NCI-H82 (cell line): ENCODE measurements at regions not wholly inside any gene's neighbourhood (a gene's known extent, or its start where the extent isn't known, plus 50 kb on each side); places are given as distances from the start of the nearest gene placed in this dataset.
"Not testable (repeated sequence)": the region's sequence is repeated elsewhere in the genome, so short reads cannot be mapped to it uniquely, and the experiment has no call there.

Source experiments
- DNase-seq: peaks from one replicate; lab custom pipeline; 2025; lab: John Stamatoyannopoulos, UW

DNA sequence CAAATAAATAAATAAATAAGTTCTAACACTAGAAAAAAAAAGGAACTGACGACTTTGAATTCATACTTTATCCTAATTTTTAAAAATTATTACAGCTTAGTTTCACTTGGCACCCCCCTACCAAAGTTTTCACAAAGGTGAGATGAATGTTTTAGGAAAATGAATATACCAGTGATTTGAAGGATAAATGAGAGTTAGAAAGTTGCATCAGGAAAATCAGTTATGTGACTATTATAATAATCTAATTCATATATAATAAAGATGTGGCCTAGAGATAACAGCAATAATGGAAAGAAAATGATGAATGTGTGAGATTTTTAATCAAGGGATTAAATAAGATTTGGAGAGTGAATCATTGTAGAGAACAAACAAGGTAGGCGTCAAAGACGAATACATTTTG is 103.0 kb upstream of the RAP1B start:
- no peak for DNase-seq

DNA sequence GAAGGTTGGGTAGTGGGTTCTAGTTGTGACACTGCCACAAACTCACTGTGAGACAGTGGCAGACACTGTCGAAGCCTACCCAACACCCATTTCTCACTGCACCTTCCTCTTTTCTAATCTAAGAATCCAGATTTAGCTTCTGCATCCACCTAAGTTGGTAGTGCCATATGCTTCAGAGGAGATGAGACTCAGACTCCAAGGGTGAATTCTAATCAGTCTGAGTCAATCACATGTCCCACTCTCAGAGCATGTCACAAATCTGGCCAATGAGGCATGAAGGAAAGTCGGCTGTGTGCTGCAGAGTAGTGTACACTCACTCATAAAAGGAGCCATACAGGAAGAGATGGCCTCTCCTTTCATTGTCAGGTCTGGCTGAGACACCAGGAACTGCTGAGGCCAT is 102.1 kb upstream of the RAP1B start:
- DNase-seq, result no peak

GRCh38 chr12:68509242-68509641 is 101.5 kb upstream of the RAP1B start:
- no peak for DNase-seq

- DNase-seq, result no peak
Observed at GRCh38 chr12:68510397-68510796, 100.3 kb upstream of the RAP1B start.

DNA sequence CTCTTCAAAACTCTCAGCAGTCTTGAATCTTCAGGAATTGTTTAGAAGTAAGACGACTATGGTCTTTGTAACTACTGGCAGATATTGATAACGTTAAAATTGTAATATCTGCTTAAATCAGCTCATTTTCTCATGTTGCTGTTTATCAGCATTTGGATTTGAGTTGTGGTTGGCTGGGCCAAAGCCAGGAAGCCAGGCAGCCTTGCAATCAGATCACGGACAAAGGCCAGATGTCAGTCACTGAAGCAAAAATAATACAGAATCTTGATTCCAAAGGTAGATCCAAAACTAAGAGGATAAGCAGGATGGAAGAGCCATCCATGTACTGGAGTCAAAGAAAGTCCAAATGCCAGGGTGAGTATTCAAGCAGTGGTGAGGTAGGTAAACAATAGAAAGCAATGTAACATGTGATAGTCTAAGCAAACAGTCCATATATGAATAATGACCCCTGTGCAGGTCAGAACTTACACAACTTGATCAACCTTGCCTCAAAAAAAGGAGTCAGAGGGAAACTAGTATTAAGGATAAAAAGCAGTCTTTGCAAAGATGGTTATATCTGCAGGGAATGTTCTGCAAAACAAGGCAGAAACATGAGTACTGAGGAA is 95.8 kb upstream of the RAP1B start:
- DNase-seq, result no peak

GRCh38 chr12:68515793-68516192 is 94.9 kb upstream of the RAP1B start:
- no peak for DNase-seq

- DNase-seq, result no peak
Observed at GRCh38 chr12:68521321-68521839, 89.3 kb upstream of the RAP1B start.

DNA sequence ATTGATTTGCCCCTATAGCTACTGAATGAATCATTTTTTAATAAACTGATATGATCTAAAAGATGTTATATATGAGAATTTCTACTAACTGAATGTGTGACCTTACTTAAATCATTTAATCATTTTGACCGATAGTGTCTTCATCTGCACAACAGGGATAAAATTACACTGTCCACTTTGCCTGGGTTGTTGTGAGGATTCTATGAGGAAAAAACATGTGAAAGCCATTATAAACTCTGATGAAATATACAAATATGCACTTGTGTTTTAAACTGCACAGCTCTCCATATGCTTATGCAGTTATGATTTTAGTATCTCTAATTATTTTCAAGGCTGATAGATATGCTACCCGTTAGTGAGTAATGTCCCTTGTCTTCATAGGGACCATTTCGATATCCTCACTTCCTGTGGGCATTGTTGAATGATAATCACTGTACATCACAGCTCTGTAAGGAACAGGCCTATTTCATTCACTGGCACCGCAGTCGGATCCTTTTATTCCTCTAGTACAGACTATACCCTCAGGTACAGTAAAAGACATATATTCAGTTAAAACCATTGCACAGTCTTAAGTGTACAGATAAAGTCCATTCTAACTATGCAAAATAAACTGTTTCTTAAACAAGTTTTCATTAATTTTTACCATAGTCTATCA is 88.7 kb upstream of the RAP1B start:
- no peak for DNase-seq

DNA sequence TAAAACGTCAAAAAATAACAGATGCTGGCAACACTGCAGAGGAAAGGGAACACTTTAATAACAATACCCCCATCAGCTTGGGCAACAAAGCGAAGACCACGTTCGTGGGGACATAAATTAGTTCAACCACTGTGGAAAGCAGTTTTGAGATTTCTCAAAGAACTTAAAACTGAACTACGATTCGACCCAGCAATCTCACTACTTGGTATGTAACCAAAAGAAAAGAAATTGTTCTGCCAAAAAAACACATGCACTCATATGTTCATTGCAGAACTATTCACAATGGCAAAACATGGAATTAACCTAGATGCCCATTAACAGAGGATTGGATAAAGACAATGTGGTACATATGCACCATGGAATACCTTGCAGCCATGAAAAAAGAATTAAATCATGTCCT is 81.2 kb upstream of the RAP1B start:
- no peak for DNase-seq

DNA sequence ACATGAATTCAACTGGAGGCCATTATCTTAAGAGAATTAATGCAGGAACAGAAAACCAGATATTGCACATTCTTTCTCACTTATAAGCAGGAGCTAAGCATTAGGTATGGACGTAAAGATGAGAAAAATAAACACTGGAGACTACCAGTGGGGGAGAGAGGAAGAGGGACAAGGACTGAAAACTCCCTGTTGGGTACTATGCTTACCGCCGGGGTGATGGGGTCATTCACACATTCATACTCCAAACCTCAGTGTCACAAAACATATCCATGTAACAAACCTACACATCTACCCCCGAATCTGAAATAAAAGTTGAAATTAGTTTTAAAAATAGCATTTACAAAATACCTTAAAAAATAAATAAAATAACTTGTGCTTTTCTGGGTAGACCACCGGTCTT is 80.8 kb upstream of the RAP1B start:
- no peak for DNase-seq

GRCh38 chr12:68530299-68530698 is 80.4 kb upstream of the RAP1B start:
- no peak for DNase-seq

DNA sequence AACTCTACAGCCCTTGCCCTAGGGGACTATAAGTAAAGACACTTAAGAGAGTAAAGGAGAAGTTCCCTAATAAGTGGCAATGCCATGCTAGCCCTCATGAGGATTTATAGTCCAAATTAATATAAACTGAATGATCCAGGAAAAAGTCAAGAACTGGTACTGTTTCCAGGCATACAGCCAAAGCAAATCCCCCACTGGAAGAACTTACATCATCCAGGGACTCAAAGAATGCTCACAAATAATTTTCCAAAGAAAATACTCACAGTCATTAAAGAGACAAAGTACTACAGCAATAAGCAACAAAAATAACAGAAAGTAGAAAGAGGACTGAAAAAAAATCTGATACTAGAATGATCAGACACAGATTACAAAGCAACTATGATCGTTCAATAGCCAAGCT is 79.7 kb upstream of the RAP1B start:
- no peak for DNase-seq

DNA sequence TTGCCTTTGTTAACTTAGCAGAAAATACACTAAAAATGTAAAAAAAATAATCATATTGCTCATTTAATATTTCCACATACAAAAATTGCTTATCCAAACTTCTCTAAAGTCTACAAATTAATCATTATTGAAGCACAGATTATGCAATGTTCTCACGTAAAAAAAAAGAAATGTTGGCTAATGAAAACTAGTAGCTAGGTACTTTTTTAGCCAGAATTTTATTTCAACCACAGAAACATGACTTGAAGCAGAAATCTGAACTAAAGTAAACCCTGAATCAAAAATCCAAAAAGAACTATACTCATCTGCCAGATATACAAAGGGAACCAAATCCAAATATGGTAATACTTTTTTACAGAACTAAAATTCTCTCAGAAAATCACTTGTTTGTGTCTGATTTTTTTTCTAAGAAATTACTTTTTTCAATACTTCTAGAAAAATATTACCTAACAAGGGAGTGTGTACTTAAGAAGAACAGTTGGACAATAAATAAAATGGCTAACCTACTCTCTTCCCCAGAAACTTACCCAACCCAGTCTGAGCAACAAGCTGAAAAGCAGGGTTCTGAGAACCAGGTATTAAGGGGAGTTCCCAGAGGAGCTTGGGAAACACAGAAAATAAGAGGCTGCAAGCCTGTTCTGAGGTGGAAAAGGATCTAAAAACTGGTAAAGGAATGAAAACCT is 78.4 kb upstream of the RAP1B start:
- no peak for DNase-seq

GRCh38 chr12:68532887-68533248 is 77.8 kb upstream of the RAP1B start:
- no peak for DNase-seq

DNA sequence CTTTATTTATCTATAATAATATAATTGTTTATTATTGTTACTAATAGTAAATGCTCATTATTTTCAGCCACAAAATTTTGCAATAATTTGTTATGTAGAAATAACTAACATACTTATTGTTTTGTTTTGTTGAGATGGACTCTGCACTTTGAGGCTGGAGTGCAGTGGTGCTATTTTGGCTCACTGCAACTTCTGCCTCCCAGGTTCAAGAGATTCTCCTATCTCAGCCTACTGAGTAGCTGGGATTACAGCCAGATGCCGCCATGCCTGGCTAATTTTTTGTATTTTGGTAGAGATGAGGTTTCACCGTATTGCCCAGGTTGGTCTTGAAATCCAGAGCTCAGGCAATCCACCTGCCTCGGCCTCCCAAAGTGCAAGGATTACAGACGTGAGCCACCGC is 76.6 kb upstream of the RAP1B start:
- DNase-seq, result no peak

GRCh38 chr12:68536885-68537485 is 73.7 kb upstream of the RAP1B start:
- no peak for DNase-seq

DNA sequence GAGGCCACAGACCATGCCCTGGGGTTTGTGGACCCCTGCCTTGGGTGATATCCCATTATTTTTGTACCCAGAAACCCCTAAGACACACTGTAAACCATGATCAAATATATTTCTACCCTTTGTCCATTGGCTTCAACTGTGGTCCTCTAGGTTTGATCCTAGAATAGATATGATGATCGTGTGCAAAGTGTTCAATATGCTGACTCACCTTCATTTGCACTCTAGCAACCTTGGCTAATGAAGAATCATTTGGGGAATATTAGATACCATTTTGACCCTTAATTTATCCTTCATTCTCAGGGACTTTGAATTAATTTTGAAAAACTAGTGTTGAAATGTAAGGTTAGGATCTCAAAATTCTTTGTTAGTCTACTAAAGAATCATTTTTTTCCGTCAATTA is 73.1 kb upstream of the RAP1B start:
- no peak for DNase-seq

DNA sequence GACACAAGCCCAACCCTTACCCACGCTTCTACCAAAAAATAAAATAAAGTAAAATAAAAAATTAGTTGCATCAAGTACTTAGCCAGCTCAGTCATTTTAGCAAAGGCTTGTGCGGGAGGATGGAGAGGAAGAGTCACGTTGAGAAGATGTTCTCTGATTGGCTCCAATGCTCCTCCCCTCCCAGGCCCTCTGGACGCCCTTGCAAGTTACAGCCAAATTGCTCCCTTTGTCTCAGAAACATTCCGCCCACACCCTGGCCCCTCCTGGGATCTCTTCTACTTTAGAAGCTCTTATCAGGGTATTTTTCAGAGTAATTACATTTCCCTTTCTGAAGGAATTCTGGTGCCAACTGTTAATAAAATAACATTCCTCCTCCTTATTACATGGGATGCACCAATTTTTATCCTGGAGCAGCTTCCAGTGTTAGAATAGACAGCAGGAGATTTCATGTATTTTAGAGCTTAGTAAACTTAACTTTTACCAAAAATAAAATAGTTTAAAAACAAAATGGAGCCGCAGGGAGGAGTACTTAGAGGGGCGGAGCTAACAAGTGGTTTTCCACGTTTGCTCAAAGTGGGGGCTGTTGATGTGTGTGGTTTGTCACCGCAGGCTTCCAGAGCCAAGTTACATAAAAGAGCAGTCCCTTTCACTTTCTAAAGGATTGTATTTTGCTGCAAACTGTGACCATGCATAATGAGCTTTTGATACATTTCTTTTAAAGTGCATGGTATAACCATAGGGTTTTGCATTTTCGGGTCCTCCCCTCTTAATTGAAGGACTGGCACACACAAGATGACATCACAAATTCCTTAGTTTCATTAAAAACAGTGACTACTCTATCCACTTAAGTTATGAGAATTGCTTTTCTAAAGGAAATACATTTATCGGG is 71.7 kb upstream of the RAP1B start:
- no peak for DNase-seq

- DNase-seq, result no peak
Observed at GRCh38 chr12:68539615-68539952, 71.1 kb upstream of the RAP1B start.

- DNase-seq, result not testable (repeated sequence)
Observed at GRCh38 chr12:68540768-68541167, 69.9 kb upstream of the RAP1B start.

DNA sequence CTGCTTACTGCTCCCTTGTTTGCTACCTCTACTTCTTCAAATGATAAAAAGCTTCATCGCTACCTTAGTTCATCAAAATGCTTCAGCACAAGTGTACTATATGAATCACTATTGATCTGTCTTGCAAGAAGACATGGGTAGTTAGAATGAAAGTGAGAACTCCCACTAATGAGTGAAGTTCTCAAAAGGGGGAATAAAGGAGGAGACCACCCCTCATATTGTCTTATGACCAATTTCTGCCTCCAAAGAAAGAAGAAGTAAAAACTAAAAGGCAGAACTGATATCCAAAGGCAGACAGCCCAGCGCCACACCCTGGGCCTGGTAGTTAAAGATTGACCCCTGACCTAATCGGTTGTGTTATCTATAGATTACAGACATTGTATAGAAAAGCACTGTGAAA is 63.4 kb upstream of the RAP1B start:
- DNase-seq, result not testable (repeated sequence)

GRCh38 chr12:68552605-68553195 is 58.0 kb upstream of the RAP1B start:
- not testable (repeated sequence) for DNase-seq
